ENCODE measurements at regions not wholly inside any gene's neighbourhood (a gene's known extent, or its start where the extent isn't known, plus 50 kb on each side); places are given as distances from the start of the nearest gene placed in this dataset.
"Not testable (repeated sequence)": the region's sequence is repeated elsewhere in the genome, so short reads cannot be mapped to it uniquely, and the experiment has no call there.

DNA sequence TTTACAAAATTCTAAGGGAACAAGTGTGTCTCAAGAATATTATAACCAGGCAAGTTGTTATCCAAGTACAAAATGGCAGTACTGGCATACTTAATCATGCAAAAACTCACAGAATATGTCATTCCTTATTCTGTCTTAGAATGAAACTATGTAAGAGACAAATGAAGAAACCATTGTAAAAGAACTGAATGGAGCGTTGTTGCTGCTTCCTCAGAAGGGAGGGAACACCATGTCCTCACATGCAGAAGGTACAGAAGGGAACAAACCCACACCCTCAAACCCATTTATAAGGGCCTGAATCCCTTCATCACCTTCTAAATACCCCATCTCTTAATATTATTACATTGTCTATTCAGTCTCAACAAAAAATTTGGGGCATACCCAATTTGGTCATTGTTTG, 960.0 kb downstream of the LTN1 start:
- DNase-seq = not testable (repeated sequence)

DNA sequence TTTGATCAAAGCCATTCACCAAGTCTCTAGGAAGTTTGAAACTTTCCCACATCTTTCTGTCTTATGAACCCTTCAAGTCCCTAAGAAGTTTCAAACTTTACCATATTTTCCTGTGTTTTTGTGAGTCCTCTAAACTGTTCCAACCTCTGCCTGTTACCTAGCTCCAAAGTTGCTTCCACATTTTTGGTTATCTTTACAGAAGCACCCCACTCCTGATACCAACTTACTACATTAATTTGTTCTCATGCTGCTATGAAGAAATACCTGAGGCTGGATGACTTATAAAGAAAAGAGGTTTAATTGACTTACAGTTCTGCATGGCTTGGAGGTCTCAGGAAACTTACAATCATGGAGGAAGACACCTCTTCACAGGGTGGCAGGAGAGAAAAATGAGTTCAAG, 961.6 kb downstream of the LTN1 start:
- not testable (repeated sequence) for DNase-seq

DNA sequence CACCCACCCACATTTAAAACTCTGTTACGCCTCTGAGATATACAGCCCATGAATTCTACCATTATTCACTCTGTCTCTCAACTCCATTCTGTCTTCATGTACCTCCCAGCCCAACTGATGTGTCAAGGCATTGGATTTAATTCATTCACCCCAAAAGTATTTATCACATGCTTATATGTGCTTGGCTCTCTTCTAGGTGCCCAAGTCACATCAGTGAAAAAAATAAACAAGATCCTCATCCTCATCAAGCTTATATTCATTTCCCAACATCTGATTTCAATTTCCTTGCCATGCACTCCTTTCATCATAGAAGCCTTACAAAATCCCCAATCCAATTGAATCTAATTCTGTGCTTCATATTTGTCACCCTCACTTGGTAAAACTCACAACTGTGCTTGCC, 967.6 kb downstream of the LTN1 start:
- DNase-seq = no peak

DNA sequence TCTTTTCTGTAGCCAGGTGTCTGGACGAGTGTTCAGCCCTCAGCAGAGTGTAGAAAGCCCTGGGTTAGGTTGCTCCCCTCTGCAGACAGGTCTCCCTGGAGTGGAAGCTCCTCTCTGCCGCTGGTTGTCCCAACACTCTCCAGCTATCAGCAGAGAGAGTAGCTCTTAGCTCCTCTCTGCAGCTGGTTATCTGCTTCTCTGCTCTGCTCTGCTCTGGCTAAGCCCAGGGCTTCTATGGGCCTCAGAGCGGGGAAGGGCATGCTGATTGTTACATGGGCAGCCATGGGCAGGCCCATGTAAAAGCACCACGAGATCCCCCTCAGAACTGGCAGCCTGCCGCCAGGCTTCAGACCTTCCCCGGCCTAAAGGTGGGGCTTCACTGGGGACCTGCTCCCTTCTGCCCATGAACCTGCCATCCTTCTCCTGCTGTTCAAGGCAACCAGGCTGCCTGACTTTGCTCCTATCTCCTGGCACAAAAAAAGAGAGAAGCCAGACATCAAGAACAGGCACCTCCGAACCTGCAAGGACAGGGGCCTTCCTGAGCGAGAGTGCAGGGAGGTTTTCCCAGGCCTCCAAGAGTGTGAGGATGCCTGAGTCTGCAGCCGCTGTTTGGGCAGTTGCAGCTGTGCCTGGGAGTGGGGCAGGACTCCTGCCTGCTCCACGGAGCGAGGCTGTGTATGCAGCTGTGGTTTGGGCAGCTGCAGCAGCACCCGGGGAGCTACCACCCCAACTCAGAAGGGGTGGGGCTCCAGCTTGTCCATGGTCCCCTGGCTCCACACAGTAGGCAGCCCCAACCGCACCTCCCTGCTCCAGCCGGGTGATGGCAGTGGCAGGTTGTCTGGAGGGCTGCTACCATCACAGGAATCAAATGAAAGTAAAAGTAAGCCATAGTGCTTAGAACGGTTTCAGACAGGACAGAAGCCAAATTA, 973.7 kb downstream of the LTN1 start:
- no peak for DNase-seq

DNA sequence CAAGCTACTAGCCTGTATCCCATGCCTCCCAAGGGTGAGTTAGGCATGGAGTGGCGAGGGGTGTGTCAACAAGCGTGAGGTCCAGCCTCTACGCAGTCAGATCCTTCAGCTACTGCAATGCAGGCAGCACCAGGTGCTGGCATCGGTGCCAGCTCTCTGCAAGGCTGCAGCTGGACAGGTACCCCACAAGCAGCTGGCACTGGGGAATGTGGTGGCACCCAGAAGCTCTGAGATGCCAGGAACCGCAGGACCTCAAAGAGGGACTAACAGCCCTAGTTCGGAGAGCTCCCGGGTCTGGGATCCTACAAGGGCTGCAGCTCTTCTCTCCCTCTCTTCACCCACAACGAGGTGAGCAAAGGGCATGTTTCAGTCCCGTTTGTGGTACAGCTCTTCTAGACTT, 974.5 kb downstream of the LTN1 start:
- DNase-seq = no peak

DNA sequence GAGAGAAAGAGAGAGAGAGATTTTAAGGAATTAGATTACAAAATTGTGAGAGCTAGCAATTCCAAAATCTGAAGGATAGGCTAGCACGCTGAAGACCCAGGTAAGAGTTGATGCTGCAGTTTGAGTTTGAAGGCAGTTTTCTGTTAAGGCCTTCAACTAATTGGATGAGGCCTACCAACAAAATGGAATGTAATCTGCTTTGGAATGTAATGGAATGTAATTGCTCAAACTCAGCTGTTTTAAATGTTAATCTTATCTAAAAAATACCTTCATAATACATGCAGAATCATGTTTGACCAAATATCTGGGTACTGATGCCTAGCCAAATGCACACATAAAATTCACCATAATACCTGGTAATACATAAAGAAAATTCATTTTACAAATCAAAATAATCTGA, 976.1 kb downstream of the LTN1 start:
- DNase-seq = no peak

DNA sequence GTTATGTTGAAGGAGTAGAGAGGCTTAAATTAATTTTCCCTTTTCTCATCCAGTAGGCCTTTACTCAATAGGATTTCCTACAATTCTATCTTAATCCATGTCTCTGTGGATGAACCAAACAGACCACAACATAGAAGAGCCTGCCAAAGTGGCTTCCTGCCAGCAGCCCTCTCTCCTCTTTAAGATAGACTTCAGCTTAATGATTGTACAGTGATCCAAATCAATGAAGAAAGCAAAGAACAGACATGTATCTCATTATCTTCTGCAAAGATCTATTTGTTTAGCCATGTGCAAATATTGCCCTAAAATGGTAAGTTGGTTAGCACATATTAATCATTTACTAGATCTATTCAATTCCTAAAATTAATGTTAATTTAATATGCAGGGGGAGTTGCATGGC, 979.6 kb downstream of the LTN1 start:
- not testable (repeated sequence) for DNase-seq

DNA sequence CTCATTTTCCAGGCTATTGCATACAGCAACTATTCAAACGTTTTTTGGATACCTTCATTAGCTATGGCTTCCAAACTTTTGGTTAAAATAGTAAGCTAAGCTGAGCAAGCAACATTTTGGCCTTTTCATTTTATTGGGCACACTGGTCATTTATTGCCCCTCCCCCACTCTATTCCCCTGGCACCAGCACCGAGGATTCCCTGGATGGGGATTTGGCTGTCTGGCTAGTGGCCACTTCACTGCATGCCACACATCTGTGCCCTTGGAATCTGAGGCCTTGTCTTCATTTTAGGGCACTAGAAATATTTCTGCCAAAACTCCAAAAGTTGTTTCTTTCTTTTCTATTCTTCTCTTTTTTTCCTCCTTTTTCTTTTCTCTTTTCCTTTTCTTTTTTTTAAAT, 980.7 kb downstream of the LTN1 start:
- DNase-seq = not testable (repeated sequence)

DNA sequence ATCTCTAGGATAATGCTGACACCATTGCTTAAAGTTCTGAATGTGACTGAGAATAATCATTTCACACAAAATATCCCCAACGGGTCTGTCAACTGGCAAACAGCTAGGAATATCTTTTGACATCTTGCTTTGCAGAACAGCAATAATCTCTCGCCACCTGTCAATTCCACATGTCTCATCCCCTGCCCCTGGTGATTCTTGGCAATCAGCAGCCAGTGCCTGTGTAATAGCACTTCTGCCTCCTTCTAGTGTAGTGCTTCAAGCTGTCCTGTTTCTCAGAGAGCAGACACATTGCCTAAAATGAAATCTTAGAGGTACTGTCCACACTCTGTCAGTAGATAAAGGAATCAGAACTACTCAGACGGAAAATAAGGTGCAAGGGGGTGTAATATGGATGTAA, 984.4 kb downstream of the LTN1 start:
- not testable (repeated sequence) for DNase-seq

DNA sequence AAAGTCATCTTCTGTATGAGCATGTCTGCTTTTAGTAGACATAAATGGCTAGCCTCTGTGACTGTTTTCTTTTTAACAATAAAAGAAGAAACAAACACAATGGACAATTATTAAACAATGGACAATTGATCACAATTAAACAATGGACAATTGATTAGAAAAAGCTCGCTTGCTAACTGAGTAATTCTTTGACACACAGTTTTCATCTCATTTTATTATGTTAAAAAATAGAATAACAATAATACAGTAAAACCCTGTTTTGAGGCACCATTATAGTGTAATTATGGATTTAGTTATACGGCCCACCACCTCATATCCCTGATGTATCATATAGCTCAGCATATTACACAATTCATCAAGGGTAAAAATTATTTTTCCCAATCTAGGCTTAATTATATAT, 989.0 kb downstream of the LTN1 start:
- not testable (repeated sequence) for DNase-seq

DNA sequence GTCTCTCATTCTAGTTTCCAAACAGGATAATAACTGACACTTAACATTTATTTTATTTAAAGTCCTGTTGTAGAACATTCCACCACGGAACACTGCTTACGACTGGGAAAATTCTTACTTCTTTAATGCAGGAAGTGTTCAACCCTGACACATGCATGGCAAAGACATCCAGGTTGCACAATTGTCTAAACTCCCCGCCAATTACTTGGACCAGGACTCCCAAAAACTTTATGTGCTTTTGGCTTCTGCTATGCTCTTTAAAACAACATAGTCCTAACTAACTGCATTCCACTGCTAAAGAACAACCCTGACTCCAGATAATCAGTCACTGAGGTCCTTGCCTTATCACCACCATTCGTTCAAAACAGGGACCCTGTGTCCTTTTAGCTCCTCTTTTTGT, 995.8 kb downstream of the LTN1 start:
- DNase-seq = not testable (repeated sequence)

DNA sequence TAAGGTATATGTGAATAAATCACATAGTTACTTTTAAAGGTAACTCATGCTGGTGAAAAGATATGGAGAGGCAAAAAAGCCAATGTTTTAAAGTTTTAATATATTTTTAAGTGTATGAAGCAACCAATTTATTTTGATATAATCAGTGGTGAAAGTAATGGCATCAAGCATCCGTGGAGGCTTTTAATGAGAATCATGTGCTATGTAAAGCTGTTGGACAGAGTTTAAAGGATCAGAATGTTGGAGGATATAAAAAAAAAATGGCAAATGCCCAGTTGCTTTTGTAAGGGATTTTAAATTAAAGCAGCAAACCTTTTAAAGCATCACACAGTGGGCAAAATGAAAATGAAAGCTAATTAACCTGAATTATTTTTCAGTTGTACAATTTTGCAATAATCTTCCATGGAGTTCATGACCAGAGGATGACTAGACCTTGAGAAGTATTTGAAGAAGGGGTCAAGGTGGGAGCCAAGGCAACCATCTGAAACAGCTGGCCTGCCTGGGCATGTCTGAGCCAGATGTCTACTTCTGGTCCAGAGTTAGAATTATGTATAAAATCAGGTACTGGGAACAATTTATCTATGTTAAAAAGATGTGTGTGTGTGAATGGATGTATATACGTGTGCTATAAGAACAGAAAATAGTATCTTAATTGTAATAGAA, 1007.9 kb downstream of the LTN1 start:
- DNase-seq = not testable (repeated sequence)

DNA sequence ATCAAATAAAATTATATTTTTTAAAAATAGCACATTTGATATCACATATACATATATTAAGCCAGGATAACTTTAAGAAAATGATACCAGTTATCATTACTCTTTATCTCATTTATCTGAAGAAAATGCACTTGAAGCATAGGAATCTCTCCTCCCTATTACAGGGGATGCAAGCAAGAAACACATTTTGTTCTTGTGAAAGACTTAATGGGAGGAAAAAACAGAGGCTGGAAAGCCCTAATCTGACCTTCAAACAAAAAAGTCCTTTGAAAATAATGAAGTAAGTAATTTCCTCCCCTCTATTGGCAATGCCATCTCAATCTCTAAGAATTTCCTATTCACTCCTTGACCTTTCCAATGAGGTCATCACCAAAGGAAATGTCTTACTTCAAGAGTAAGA, 1012.6 kb upstream of the ADAMTS5 start:
- not testable (repeated sequence) for DNase-seq

DNA sequence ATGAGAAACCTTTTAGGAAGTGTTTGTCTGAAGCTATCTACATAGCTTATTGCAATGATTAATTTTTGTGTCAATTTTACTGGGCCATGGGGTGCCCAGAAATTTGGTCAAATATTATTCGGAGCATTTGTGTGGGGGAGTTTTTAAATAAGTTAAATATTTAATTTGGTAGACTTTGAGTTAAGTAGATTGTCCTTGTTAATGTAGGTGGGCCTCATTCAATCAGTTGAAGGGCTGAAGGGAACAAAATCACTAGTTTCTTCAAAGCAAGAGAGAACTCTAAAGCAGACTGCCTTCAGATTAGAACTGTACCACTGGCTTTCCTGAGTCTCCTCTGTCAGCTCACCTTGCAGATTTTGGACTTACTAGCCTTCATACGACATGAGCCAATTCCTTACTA, 1008.6 kb upstream of the ADAMTS5 start:
- no peak for DNase-seq

DNA sequence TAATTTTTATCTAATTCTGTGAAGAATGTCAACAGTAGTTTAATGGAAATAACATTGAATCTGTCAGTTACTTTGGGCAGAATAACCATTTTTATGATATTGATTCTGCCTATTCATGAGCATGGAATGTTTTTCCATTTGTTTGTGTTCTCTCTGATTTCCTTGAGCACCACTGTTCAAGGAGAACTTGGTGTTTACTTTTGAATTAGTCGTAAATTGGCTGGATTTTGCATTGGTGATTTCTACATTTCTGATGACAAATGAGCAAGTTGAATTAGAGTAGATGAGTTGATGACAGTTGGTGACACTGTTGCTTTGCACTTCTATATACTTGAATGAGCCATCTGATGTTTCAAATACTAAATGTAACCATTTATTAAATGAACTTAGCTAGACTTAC, 1007.3 kb upstream of the ADAMTS5 start:
- DNase-seq = not testable (repeated sequence)

DNA sequence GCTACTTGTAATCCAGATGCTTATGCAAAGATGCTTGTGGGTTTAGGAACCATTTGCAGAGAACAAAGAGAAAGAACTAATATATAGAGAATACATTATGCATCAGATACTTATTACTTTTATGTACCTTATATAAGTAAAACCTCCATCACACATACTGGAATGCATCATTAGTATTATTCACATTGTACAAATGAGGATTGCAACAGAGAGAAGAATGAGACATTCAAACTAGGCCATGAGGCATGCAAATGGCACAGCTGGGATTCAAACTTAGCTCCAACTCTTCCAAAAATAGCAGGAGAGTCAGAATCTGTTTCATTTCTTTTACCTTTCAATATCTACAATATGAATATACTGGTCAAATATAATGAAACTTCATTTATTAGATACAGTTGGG, 1001.4 kb upstream of the ADAMTS5 start:
- DNase-seq = not testable (repeated sequence)

DNA sequence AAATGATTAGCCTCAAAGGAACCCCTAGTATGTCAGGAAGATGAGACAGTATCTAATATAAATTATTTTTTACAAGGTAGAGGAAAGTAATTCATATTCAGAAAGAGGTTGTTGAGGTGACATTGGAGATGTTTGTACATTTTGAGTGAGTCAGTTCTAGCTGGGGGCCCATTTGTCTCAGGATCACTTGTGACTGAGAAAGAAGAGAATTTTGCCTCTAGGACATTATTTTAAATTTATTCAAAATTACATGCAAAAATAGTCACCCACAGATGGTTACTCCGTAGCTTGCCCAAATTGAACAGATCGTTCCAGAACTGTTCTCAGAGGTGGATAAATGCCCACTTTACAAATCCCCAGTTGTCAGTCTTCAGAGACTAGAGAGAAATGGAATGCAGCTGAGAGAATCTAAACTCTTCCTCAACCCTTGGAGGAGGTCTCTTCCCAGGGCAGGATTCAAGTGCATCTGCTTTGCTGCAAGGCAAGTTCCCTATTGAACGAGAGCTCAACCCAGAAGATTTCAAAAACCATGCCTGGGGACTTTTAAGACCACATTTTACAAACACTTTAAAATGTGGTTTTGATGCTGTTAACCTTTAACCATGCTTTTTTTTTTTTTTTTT, 987.8 kb upstream of the ADAMTS5 start:
- DNase-seq = no peak

DNA sequence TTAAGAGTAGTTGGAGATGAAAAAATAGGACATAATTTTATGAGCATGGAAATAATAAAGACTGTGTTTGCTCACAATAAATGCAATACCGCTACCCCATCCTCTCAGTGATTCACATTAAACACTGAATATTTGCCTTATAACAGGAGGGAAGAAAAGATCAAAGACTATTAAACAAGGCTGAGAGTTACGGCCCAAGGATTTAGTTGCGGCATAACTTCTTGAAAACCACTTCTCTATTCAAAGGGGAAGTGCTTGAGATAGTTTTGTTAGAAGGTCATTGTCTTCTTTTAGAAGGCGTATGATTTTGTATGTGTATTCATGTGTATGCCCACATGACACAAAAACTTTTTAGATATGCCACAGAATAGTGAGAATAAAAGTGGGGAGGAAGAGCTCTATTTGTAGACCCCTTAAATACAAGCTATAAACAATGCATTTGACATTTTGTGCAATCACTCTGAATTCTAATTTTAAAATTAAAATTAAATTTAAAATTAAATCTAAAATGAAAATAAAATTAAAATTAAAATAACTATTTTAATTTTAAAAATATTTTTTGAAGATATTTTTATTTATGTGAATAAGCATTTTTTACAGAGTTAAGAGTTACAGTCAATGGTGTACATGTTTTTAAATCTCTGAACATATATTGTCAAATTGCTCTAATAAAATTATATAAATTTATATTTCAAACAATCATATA, 986.6 kb upstream of the ADAMTS5 start:
- DNase-seq = no peak

DNA sequence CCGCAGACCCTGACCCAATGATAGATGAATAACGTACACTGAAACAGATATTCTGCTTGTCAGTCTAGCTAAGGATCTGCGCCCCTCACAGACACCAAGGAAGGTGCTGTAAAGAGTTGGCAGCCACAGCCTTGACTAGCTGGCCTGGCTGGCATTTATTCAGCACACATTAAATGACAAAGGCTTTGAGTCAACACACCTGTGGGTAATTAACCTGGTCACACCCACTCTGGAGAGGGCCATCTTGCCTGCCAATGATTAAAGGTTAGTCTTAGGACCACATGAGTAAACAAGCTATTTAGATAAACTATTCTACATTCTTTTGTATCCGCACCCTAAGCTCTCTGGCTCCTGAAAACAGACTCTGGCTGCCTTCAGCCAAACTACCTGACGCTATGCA, 982.2 kb upstream of the ADAMTS5 start:
- not testable (repeated sequence) for DNase-seq

DNA sequence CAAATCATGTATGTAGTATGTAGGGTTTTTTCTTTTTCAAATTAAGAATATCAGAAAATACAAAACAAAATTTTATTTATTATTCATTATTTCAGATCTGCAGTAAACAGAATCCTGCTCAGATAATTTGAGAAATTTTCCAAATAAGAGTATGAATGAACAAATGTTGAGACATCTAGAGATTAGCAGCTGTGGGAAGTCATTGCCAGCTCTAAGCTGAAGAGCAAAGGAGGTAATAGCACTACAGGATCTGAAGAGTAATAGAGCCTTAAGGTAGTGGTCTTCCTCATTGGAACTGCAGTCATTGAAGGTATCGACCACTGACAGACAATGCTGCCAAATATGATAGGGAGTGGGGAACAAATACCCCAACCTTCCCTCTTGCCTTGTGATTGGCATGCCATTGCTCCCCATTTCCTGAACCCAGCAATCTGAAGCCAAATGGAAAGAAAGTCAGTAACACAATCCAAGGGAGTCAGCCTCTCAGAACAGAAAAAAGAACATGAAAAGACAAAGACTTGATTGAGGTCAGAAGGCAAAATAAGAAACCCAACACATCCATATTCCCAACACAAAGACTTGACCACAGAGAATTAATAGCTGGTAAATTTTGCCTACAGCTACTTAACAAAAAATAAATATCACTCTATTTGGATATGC, 963.4 kb upstream of the ADAMTS5 start:
- not testable (repeated sequence) for DNase-seq

DNA sequence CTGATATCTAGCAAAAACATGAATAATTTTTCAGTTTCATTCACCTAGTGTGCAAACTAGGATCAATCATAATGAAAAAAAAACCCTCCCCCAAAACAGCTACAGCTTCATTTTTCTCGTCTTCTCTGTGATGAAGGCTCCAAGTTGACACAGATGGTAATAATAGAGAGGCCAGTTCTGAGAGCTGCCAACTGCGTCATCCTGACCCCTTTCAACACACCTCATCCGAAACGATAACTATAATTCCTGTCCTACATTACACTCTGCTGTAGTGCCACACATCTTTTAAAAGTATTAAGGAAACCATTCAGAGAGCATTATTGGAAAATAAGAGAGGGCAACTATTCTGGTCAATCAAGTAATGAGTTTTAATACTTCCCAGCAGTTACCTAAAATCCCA, 962.3 kb upstream of the ADAMTS5 start:
- DNase-seq = not testable (repeated sequence)

DNA sequence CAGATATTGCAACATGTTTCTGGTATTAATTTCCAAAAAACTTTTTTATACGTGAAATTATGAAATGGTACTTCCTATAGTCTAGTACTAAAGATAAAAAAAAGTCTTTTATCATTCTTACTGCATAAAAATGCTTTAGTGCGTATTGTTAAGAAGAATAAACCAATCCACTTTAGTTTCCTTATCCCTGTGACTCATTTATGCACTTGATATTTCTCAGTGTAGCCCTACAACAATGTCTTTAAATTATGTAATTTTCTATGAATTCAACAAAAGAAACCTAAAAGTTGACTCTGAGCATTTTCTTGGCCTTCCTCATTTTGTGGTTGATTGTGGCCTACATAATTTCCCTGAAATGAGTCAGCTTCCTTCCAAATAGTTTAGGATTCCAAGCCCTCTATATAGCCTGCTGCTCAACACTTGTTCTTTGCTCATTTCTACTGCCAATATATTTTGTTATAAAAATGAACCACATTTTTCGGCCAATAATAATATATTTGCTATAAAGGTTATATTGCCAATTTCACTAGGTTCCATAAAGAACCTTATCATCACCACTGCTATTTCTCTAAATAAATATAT, 961.7 kb upstream of the ADAMTS5 start:
- DNase-seq = not testable (repeated sequence)
